Lower lobe of right lung (tissue), 2 donors: ENCODE measurements at regions not wholly inside any gene's neighbourhood (a gene's known extent, or its start where the extent isn't known, plus 50 kb on each side); places are given as distances from the start of the nearest gene placed in this dataset.

Source experiments
- ATAC-seq, 2 donors: fragments of 200-7000 bp; cut with Tn5 transposase; one replicate each; pipeline ENCODE4 v1.9.1; 2020 to 2022; ENCODE audit warnings: mild to moderate bottlenecking in 2 of 2, moderate library complexity in 2 of 2
- DNase-seq: peaks from one replicate; pipeline ENCODE4 v3.0.0-alpha.2; 2020
- H3K27ac ChIP-seq: fragments of 200-600 bp; one replicate; pipeline ENCODE4 v1.8.0; 2022
- H3K27me3 ChIP-seq: fragments of 200-600 bp; one replicate; pipeline ENCODE4 v1.8.0; 2022; ENCODE audit warnings: low read depth
- H3K36me3 ChIP-seq: fragments of 200-600 bp; one replicate; pipeline ENCODE4 v1.8.0; 2022; ENCODE audit warnings: mild to moderate bottlenecking
- H3K4me1 ChIP-seq: fragments of 200-600 bp; one replicate; pipeline ENCODE4 v1.8.0; 2022
- H3K4me3 ChIP-seq: fragments of 200-600 bp; one replicate; pipeline ENCODE4 v1.8.0; 2022; ENCODE audit warnings: mild to moderate bottlenecking
- H3K9me3 ChIP-seq: fragments of 200-600 bp; one replicate; pipeline ENCODE4 v1.8.0; 2022
- CTCF ChIP-seq: fragments of 200-600 bp; IDR thresholded peaks from one replicate; pipeline ENCODE4 v1.8.0; 2022; ENCODE audit warnings: antibody characterized with exemption, mild to moderate bottlenecking
- intact Hi-C: fragments of 100-400 bp; cut with DNase I; formaldehyde crosslinking; loops from one replicate; pipeline ENCODE4 v1.11.0; 2022
- donor health status: DM: no; HTN: yes; CAD: no; lungs with severe emphysema.

- TF ChIP-seq CTCF: no peak
- Histone ChIP-seq H3K27me3 (no peaks in the 10 kb centered on the region), H3K4me1 (no peaks in the 10 kb centered on the region), H3K27ac (no peak overlapping the region), H3K9me3 (peaks cover 17% of the 10 kb centered on the region), H3K4me3 (no peak overlapping the region), H3K36me3 (no peaks in the 10 kb centered on the region)
- DNase-seq: no peak
- no peak for ATAC-seq
- intact Hi-C loops: no loop called here
These were observed 1051.4 kb upstream of the ATXN7L3B start for GRCh38 chr12:73486256-73486655.

GRCh38 chr12:73506611-73507010, 1031.0 kb upstream of the ATXN7L3B start:
- DNase-seq (no peak), ATAC-seq (no peak)
- Histone ChIP-seq H3K27ac (no peak overlapping the region), H3K36me3 (no peaks in the 10 kb centered on the region), H3K9me3 (no peaks in the 10 kb centered on the region), H3K27me3 (no peaks in the 10 kb centered on the region), H3K4me1 (no peaks in the 10 kb centered on the region), H3K4me3 (no peak overlapping the region)
- intact Hi-C loops: no loop called here
- TF ChIP-seq CTCF: no peak

- Histone ChIP-seq H3K4me3 (no peak overlapping the region), H3K9me3 (no peaks in the 10 kb centered on the region), H3K36me3 (no peaks in the 10 kb centered on the region), H3K27me3 (no peaks in the 10 kb centered on the region), H3K27ac (no peak overlapping the region), H3K4me1 (no peaks in the 10 kb centered on the region)
- ATAC-seq (no peak), DNase-seq (no peak)
- no peak for TF ChIP-seq CTCF
- intact Hi-C loops: no loop called here
These were observed 1023.0 kb upstream of the ATXN7L3B start for GRCh38 chr12:73514672-73515071.

- intact Hi-C loops: no loop called here
- H3K27ac ChIP-seq: no peak overlapping the region
- no peaks in the 10 kb centered on the region for H3K27me3 ChIP-seq
- H3K9me3 ChIP-seq: peaks cover 6% of the 10 kb centered on the region
- DNase-seq: no peak
- H3K36me3 ChIP-seq: no peaks in the 10 kb centered on the region
- no peak overlapping the region for H3K4me3 ChIP-seq
- no peaks in the 10 kb centered on the region for H3K4me1 ChIP-seq
- no peak for TF ChIP-seq CTCF
- ATAC-seq: no peak
These were observed 1019.8 kb upstream of the ATXN7L3B start for GRCh38 chr12:73517859-73518258.

- ATAC-seq (no peak), DNase-seq (no peak)
- H3K4me3 ChIP-seq: no peak overlapping the region
- H3K27me3 ChIP-seq: no peaks in the 10 kb centered on the region
- no peaks in the 10 kb centered on the region for H3K4me1 ChIP-seq
- no peak for TF ChIP-seq CTCF
- intact Hi-C loops: no loop called here
- H3K36me3 ChIP-seq: no peaks in the 10 kb centered on the region
- no peak overlapping the region for H3K27ac ChIP-seq
- no peaks in the 10 kb centered on the region for H3K9me3 ChIP-seq
These were observed 1008.4 kb upstream of the ATXN7L3B start for GRCh38 chr12:73529231-73529630.

- Histone ChIP-seq H3K4me3 (no peak overlapping the region), H3K4me1 (no peaks in the 10 kb centered on the region), H3K9me3 (no peaks in the 10 kb centered on the region), H3K36me3 (no peaks in the 10 kb centered on the region), H3K27ac (no peak overlapping the region), H3K27me3 (no peaks in the 10 kb centered on the region)
- ATAC-seq (no peak), DNase-seq (no peak)
- no peak for TF ChIP-seq CTCF
- intact Hi-C loops: no loop called here
These were observed 1007.7 kb upstream of the ATXN7L3B start for GRCh38 chr12:73529954-73530353.
